Erythroblast (primary cell): ENCODE measurements at regions not wholly inside any gene's neighbourhood (a gene's known extent, or its start where the extent isn't known, plus 50 kb on each side); places are given as distances from the start of the nearest gene placed in this dataset.

Experiments
- GATA1 ChIP-seq: IDR thresholded peaks from 2 replicates; pipeline ENCODE4 v1.6.1; 2011; ENCODE audit warnings: low read depth, mild to moderate bottlenecking, control low read depth, low read length, moderate library complexity
- POLR2A ChIP-seq: IDR thresholded peaks from 2 replicates; pipeline ENCODE4 v1.6.1; 2011; ENCODE audit warnings: mild to moderate bottlenecking, low read length

DNA sequence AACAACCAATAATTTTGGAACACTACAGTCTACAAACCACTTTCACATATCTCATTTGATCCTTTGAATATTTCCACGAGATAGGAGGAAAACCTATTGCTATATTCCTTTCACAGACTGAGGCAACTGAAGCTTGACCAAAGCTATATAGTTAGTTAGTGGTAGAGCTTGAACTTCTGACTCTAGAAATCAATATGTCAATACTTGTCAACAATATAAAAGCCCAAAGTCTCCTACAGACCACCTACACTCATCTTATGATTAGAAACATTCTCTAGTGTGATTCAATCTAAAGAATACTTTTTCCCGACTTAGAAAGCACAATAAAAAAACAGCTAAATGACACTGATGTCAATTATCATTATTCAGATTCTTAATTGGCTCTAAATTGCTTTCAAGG is 139.4 kb downstream of the RPS29 start:
- TF ChIP-seq POLR2A, result no peak
- TF ChIP-seq GATA1, result no peak
